Mucosa of descending colon (tissue), 3 donors: ENCODE measurements at regions not wholly inside any gene's neighbourhood (a gene's known extent, or its start where the extent isn't known, plus 50 kb on each side); places are given as distances from the start of the nearest gene placed in this dataset.
A peak's percentile ranks its signal among the peaks of the same experiment; 100 is the strongest.
"Not testable (repeated sequence)": the region's sequence is repeated elsewhere in the genome, so short reads cannot be mapped to it uniquely, and the experiment has no call there.

ENCODE experiments used
- ATAC-seq: fragments of 200-7000 bp; cut with Tn5 transposase; one replicate; pipeline ENCODE4 v1.9.1; 2020; ENCODE audit warnings: mild to moderate bottlenecking, moderate library complexity
- DNase-seq, 3 donors: peaks; one replicate each; pipeline ENCODE4 v3.0.0-alpha.2; 2020
- H3K36me3 ChIP-seq: fragments of 200-600 bp; one replicate; pipeline ENCODE4 v1.8.0; 2021; ENCODE audit warnings: low read depth, mild to moderate bottlenecking
- H3K4me1 ChIP-seq: fragments of 200-600 bp; one replicate; pipeline ENCODE4 v1.8.0; 2021; ENCODE audit warnings: low read depth, mild to moderate bottlenecking
- H3K4me3 ChIP-seq: fragments of 200-600 bp; one replicate; pipeline ENCODE4 v1.8.0; 2021; ENCODE audit warnings: mild to moderate bottlenecking
- H3K9me3 ChIP-seq: fragments of 200-600 bp; one replicate; pipeline ENCODE4 v1.8.0; 2021; ENCODE audit warnings: mild to moderate bottlenecking
- intact Hi-C, 2 donors: fragments of 100-400 bp; cut with DNase I in 1 of 2; cut with micrococcal nuclease in 1 of 2; formaldehyde crosslinking; loops; one replicate each; pipeline versions ENCODE4 v1.11.0 to v1.11.1; 2022; cut with DNase I, micrococcal nuclease
- TF ChIP-seq, protein P1 (sequence below): fragments of 200-600 bp; IDR thresholded peaks from one replicate; pipeline ENCODE4 v1.8.0; 2022; ENCODE audit warnings: antibody characterized with exemption, mild to moderate bottlenecking
- donor health status: DM: no; HTN: no; CAD: no; lungs with moderate emphysema.
- donor health status: DM: no; HTN: no; CAD: no.
- donor health status: DM: no; HTN: yes; CAD: no.

DNA sequence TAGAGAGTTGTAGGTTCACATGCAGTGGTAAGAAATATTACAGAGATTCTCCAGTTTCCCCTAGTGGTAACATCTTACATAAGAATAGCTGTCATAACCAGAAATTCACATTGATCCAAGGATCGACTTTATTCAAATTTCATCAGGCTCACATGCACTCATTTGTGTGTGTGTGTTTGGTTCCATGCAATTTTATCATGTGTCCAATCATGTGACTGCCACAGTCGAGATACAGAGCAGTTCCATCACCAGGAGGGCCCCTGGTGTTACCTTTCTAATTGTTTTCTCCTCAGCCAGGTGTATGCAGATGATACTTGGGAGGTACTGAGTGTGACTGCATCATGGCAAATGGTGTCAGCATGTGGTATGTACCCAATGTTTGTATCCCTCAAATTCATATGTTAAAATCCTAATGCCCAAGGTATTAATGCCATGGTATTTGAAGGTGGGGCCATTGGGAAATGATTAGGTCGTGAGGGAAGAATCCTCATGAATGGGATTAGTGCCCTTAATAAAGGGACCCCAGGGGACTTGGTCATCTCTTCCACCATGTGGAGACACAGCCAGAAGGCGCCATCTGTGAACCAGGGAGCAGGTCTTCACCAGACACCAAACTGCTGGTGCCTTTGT lies 126.3 kb downstream of the CXCL12 start:
- intact Hi-C loops: no loop called here
- no peaks in the 10 kb centered on the region for H3K36me3 ChIP-seq
- H3K9me3 ChIP-seq: no peaks in the 10 kb centered on the region
- ATAC-seq: no peak
- DNase-seq: no peak
- TF ChIP-seq, protein P1, sequence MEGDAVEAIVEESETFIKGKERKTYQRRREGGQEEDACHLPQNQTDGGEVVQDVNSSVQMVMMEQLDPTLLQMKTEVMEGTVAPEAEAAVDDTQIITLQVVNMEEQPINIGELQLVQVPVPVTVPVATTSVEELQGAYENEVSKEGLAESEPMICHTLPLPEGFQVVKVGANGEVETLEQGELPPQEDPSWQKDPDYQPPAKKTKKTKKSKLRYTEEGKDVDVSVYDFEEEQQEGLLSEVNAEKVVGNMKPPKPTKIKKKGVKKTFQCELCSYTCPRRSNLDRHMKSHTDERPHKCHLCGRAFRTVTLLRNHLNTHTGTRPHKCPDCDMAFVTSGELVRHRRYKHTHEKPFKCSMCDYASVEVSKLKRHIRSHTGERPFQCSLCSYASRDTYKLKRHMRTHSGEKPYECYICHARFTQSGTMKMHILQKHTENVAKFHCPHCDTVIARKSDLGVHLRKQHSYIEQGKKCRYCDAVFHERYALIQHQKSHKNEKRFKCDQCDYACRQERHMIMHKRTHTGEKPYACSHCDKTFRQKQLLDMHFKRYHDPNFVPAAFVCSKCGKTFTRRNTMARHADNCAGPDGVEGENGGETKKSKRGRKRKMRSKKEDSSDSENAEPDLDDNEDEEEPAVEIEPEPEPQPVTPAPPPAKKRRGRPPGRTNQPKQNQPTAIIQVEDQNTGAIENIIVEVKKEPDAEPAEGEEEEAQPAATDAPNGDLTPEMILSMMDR: no peak
- H3K4me3 ChIP-seq: no peak overlapping the region
- H3K4me1 ChIP-seq: no peaks in the 10 kb centered on the region

DNA sequence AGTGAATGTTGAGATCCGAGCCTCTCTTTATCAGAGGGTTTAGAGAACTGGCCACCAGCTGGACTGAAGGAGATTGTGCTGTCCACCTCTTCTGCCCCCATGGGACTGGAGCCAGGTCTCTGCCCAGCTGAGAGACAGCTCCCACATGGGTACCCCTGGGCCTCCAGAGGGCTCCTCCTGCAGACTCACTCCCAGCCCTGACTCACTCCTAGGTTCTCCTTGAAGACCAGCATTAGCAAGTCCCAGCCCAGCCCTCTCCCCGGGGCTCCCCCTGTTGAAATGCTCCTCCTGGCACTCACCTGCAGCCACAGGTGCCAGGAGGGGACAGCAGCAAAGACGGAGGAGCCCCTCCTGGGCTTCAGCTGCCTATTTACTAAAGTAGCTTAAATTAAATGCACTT lies 126.9 kb downstream of the CXCL12 start:
- H3K4me1 ChIP-seq: no peaks in the 10 kb centered on the region
- ATAC-seq (no peak), DNase-seq (no peak)
- no peaks in the 10 kb centered on the region for H3K36me3 ChIP-seq
- no peak overlapping the region for H3K4me3 ChIP-seq
- TF ChIP-seq, protein P1: no peak
- intact Hi-C loops: no loop called here
- no peaks in the 10 kb centered on the region for H3K9me3 ChIP-seq

DNA sequence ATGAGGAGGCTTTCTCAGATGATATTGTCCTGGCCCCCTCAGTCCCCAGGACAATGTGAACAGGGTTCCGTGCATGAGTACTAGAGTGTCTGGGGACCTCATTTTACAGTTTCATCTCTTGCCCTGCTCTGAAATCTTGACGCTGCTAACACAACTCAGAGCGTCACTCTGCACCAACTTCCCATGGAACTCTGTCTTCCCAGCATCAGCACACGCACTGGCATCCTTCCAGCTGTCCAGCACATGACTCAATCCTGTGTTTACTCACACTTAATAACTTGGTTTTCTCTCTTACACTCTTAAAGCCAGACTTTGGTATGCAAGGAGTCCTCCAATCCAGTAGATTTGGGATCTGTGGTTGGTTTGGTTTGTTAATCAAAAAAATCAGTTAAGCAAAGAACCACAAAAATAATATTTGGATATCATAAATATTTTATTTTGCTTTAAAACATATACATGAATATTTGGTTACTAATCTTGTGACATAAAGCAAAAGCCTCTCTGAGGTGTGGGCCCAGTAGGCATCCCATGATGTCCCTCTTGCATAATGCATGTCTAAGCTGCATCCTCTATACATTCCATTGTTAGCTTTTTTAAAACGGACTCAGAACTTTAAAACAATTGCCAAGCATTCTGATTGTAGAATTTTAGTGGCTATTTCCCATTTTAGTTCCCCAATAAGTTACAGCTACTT lies 131.0 kb downstream of the CXCL12 start:
- Histone ChIP-seq H3K36me3 (no peaks in the 10 kb centered on the region), H3K9me3 (no peaks in the 10 kb centered on the region), H3K4me3 (no peak overlapping the region), H3K4me1 (no peaks in the 10 kb centered on the region)
- TF ChIP-seq, protein P1: no peak
- intact Hi-C loops: no loop called here
- DNase-seq: peak in 2 of 3 donors; percentile 37 to 38
- peak; percentile 42 for ATAC-seq

DNA sequence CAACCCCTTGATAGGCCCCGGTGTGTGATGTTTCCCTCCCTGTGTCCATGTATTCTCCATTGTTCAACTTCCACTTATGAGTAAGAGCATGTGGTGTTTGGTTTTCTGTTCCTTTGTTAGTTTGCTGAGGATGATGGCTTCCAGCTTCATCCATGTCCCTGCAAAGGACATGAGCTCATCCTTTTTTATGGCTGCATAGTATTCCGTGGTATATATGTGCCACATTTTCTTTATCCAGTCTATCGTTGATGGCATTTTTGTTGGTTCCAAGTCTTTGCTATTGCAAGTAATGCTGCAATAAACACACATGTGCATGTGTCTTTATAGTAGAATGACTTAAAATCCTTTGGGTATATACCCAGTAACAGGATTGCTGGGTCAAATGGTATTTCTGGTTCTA lies 132.3 kb downstream of the CXCL12 start:
- H3K4me1 ChIP-seq, DNase-seq, ATAC-seq, H3K4me3 ChIP-seq, H3K36me3 ChIP-seq, H3K9me3 ChIP-seq, intact Hi-C loops: not testable (repeated sequence)

DNA sequence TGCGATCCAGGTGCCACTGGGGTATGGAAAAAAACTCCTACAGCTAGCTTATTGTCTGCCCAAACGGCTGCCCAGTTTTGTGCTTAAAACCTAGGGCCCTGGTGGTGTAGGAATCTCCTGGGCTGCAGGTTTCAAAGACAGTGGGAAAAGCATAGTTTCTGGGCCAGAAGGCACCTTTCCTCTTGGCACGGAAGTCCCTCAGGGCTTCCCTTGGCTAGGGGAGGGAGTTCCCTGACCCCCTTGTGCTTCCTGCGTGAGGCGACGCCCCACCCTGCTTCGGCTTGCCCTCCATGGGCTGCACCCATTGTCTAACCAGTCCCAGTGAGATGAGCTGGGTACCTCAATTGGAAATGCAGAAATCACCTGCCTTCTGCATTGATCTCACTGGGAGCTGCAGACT lies 135.0 kb downstream of the CXCL12 start:
- ATAC-seq, H3K9me3 ChIP-seq, H3K4me1 ChIP-seq, intact Hi-C loops, DNase-seq, H3K36me3 ChIP-seq, H3K4me3 ChIP-seq: not testable (repeated sequence)

DNA sequence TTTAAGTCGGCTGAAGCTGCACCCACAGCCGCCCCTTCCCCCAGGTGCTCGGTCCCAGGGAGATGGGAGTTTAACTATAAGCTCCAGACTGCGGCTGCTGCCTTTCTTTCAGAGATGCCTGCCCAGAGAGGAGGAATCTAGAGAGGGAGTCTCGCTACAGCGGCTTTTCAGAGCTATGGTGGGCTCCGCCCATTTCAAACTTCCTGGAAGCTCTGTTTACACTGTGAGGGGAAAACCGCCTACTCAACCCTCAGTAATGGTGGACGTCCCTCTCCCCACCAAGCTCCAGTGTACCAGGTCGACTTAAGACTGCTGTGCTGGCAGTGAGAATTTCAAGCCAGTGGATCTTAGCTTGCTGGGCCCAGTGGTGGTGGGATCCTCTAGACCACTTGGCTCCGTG lies 135.4 kb downstream of the CXCL12 start:
- ATAC-seq: no peak
- intact Hi-C loops: no loop called here
- Histone ChIP-seq H3K4me3 (no peak overlapping the region), H3K4me1 (no peaks in the 10 kb centered on the region), H3K9me3 (no peaks in the 10 kb centered on the region), H3K36me3 (no peaks in the 10 kb centered on the region)
- TF ChIP-seq, protein P1: no peak
- DNase-seq: no peak

DNA sequence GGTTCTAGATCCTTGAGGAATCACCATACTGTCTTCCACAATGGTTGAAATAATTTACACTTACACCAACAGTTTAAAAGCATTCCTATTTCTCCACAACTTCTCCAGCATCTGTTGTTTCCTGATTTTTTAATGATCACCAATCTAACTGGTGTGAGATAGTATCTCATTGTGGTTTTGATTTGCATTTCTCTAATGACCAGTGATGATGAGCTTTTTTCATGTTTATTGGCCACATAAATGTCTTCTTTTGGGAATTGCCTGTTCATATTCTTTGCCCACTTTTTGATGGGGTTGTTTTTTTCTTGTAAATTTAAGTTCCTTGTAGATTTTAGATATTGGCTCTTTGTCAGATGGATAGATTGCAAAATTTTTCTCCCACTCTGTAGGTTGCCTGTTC lies 138.2 kb downstream of the CXCL12 start:
- DNase-seq, H3K36me3 ChIP-seq, intact Hi-C loops, ATAC-seq, H3K9me3 ChIP-seq, H3K4me3 ChIP-seq, H3K4me1 ChIP-seq: not testable (repeated sequence)

DNA sequence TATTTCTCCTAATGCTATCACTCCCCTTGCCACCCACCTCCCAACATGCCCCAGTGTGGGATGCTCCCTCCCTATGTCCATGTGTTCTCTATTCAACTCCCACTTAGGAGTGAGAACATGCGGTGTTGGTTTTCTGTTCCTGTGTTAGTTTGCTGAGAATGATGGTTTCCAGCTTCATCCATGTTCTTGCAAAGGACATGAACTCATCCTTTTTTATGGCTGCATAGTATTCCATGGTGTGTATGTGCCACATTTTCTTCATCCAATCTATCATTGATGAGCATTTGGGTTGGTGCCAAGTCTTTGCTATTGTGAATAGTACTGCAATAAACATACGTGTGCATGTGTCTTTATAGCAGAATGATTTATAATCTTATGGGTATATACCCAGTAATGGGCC lies 138.6 kb downstream of the CXCL12 start:
- H3K36me3 ChIP-seq, ATAC-seq, intact Hi-C loops, H3K9me3 ChIP-seq, DNase-seq, H3K4me1 ChIP-seq, H3K4me3 ChIP-seq: not testable (repeated sequence)
